ENCODE measurements at regions not wholly inside any gene's neighbourhood (a gene's known extent, or its start where the extent isn't known, plus 50 kb on each side); places are given as distances from the start of the nearest gene placed in this dataset.
A peak's percentile ranks its signal among the peaks of the same experiment; 100 is the strongest.

GRCh38 chr13:62483774-62484173, 1068.1 kb upstream of the PCDH20 start:
- no peak overlapping the region for H2BK20ac ChIP-seq (ENCODE audit: low read depth, low read length, poor library complexity, severe bottlenecking)
- no peak overlapping the region for H3K4ac ChIP-seq (ENCODE audit: low read depth, low read length)
- no peaks in the 10 kb centered on the region for H3K9me3 Mint-ChIP-seq
- H3K79me2 ChIP-seq (ENCODE audit: insufficient read depth, low read length), result no peaks in the 10 kb centered on the region
- H3K56ac ChIP-seq (ENCODE audit: insufficient read length, low read depth, low read length), result no peak overlapping the region
- no peak overlapping the region for H3K27ac ChIP-seq (ENCODE audit: insufficient read length, low read depth, low read length)
- H3K4me1 Mint-ChIP-seq, result peaks cover 15 to 23% of the 10 kb centered on the region in 2 experiments
- no peak overlapping the region for H4K5ac ChIP-seq (ENCODE audit: insufficient read length, low read depth, low read length)
- H3K36me3 Mint-ChIP-seq (ENCODE audit: insufficient read depth in 1 of 3, low read depth in 3 of 3), result peaks cover 0 to 5% (median 0%) of the 10 kb centered on the region in 3 experiments; a peak in 1 of 7 replicates
- no CpG with 5 or more reads among the region's 1 CpG for whole genome bisulfite sequencing (ENCODE audit: extremely low coverage, insufficient read length, low lambda C conversion rate)
- H2BK5ac ChIP-seq (ENCODE audit: insufficient read length, low read length), result no peak overlapping the region
- no peaks in the 10 kb centered on the region for H3K27me3 Mint-ChIP-seq (ENCODE audit: low read depth)
- DNase-seq, result no peak
- H3K23ac ChIP-seq (ENCODE audit: insufficient read length, low read depth, low read length), result no peak overlapping the region
- H2BK120ac ChIP-seq (ENCODE audit: low read depth, low read length, poor library complexity, severe bottlenecking), result no peak overlapping the region
- no peak overlapping the region for H4K91ac ChIP-seq (ENCODE audit: insufficient read length, low read depth, low read length)
- no peak overlapping the region for H2BK12ac ChIP-seq (ENCODE audit: insufficient read length, low read depth, low read length)
- H2AFZ ChIP-seq (ENCODE audit: low read length), result no peak overlapping the region
- H2BK15ac ChIP-seq (ENCODE audit: low read depth, low read length), result no peak overlapping the region
- no peaks in the 10 kb centered on the region for H3K27me3 ChIP-seq (ENCODE audit: insufficient read depth, low read length)
- no peak overlapping the region for H3K4me3 Mint-ChIP-seq
- H4K20me1 ChIP-seq (ENCODE audit: control insufficient read depth, insufficient read depth, insufficient read length), result no peaks in the 10 kb centered on the region
- no peaks in the 10 kb centered on the region for H3K23me2 ChIP-seq (ENCODE audit: insufficient read length, low read depth, low read length, poor library complexity, severe bottlenecking)
- H3K4me1 ChIP-seq (ENCODE audit: insufficient read depth, low read length), result no peaks in the 10 kb centered on the region; the same call in 1 of the 2 replicates
- no peak for TF ChIP-seq CTCF (conservative IDR thresholded peaks at IDR 0.05)
- H3K79me1 ChIP-seq (ENCODE audit: insufficient read depth, low read depth, low read length, poor library complexity, severe bottlenecking), result no peaks in the 10 kb centered on the region
- no peak overlapping the region for H3T11ph ChIP-seq (ENCODE audit: low read length)
- H4K8ac ChIP-seq (replicated peaks; ENCODE audit: insufficient read length, low read depth, low read length), result no peak overlapping the region
- H3K4me2 ChIP-seq (ENCODE audit: insufficient read depth, insufficient read length, low read length), result no peak overlapping the region
- no peak overlapping the region for H3K9ac ChIP-seq (ENCODE audit: extremely low read depth, insufficient read length, low read length)
- no peak overlapping the region for H3K14ac ChIP-seq (ENCODE audit: insufficient read depth, low read length)
- H3K9me3 ChIP-seq (ENCODE audit: control insufficient read depth, low read depth, low read length), result no peaks in the 10 kb centered on the region
- no peak overlapping the region for H3K18ac ChIP-seq (ENCODE audit: insufficient read length, low read depth, low read length)
- peak overlapping the region; percentile 16 to 97 (median 42); a peak in 6 of 7 replicates for H3K27ac Mint-ChIP-seq
- H2AK5ac ChIP-seq (ENCODE audit: insufficient read length, low read length), result no peak overlapping the region
